Stimulated activated CD4-positive, alpha-beta T cell treated with anti-CD3 and anti-CD28 coated beads, TNF-alpha, amount 100 ng/mL, for 1 hour (primary cell): ENCODE measurements at regions not wholly inside any gene's neighbourhood (a gene's known extent, or its start where the extent isn't known, plus 50 kb on each side); places are given as distances from the start of the nearest gene placed in this dataset.

Experiments
- DNase-seq, 3 donors: peaks; one replicate each; pipeline ENCODE4 v3.0.0-alpha.2; 2020; ENCODE audit warnings: low read depth in 3 of 3, low spot score in 1 of 3

DNA sequence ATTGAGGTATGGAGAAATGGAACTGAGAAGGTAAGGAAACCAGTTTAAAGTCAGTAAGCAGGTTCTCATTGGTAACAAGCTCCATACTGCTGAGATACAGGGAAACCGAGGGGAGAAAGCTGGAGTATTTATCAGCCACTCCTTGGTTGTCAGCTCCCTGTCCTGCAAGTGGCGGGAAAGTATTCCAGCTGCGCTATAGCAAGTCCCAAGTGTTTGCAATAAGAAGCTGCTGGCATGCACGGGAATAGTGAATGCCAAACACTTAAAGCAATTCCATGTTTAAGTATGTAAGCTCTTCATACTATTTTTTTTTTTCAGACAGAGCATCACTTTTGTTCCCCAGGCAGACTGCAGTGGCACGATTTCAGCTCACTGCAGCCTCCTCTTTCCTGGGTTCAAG is 1601.1 kb downstream of the SUCLG1 start:
- DNase-seq = no peak

- no peak for DNase-seq
Observed at GRCh38 chr2:82853299-82853698, 1605.8 kb downstream of the SUCLG1 start.

DNA sequence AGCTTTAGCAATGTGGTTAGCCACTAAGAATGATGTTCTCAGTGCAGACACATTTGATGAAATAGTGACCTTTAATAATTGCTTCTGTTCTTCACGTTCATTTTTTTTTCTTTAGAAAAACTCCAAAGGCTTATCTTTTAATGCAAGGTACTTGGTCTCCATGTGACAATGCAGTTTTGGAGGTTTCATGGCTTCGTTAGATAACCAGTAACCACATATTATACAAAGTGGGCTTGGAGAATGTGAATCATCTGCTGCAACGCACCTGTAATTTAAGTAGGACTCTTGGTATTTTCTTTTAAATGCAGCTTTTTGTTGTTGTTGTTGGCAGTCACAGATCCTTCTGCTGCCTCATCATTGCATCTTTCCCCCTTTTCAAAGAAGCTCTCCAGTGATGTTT is 1606.3 kb downstream of the SUCLG1 start:
- DNase-seq = no peak

DNA sequence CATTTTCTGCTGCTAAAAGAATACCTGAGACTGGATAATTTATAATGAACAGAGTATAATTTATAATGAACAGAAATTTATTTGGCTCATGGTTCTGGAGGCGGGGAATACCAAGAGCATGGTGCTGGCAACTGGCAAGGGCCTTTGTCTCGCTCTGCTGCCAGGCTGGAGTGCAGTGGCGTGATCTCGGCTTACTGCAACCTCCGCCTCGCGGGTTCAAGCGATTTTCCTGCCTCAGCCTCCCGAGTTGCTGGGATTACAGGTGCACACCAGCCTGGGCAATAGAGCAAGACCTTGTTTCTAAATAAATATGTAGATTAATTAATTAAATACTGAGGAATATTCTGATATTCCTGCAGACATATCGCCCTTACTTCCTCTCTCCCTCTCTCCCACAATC is 1610.8 kb downstream of the SUCLG1 start:
- no peak for DNase-seq

DNA sequence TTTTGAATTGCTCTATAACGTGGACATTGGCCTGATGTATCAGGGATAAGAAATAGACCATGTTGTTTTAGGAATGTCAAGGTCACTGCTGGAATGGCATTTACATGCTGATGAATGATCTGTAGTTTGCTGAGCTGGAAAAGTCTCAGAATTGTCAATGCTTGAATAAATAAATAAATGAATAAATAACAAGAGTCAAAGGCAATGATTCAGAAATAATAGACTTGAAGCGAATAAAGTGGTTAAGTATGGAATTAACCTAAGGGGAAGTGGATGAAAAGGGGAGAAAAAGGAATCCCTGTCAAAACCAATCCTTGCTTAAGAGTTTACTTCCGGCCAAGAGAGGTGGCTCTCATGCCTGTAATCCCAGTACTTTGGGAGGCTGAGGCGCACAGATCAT is 1620.0 kb downstream of the SUCLG1 start:
- no peak for DNase-seq

GRCh38 chr2:82837588-82838304 is 1621.3 kb downstream of the SUCLG1 start:
- no peak for DNase-seq

- no peak for DNase-seq
Observed at GRCh38 chr2:82834893-82835292, 1624.2 kb downstream of the SUCLG1 start.

- DNase-seq = no peak
Observed at GRCh38 chr2:82827426-82827825, 1631.7 kb downstream of the SUCLG1 start.

DNA sequence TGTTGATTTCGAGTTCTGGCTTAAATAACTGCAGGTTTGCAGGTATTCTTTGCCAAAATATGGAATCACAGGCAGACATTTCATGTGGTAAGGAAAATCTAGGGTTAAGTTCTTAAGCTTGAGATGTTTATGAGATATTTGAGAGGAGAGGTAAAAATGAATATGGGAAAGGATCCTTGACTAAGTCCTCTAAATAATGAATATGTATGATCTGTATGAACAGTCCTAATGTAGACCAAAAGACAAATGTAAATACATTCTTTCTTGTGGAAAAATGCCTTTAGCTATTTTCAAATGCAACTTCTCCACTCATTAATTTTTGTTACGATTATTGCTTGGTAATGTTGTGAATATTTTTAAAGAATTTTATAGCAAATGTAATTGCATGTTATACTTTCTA is 1632.6 kb downstream of the SUCLG1 start:
- no peak for DNase-seq

GRCh38 chr2:82825410-82826090 is 1633.5 kb downstream of the SUCLG1 start:
- DNase-seq = no peak

DNA sequence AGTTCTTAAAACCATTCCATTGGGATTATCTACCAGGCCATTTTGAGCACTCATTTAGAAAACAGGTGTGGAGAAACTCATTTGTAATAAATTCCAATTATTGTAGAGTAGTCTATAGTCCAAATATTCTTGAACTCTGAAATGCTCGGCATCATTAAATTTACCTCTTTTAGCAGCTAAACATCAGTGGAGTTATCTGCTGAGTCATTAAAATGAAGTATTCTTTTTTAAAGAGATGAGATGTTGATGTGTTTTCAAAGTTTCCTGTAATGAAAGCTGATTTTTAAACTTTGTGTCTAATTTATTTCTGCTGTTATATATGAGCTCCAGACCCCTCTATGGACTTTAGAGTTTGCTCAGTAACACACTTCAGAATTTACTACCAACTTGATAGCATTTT is 1635.2 kb downstream of the SUCLG1 start:
- no peak for DNase-seq

DNA sequence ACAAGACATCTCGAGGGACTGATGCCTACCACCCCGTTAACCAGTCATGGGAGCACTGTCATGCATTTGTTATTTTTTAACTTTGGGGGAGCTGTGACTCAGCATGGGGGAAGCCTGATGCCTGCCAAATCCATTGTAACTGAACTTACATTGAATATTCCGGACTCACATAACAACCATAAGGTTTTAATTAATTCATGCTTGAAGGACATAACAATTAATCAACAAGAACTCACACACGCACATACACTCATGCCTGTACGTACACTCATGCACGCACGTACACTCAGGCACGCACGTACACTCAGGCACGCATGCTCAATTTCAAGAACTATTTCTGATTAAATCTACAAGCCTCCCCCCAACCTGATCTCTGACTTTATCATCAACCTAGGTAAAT is 1639.1 kb downstream of the SUCLG1 start:
- DNase-seq = no peak

GRCh38 chr2:82814146-82814545 is 1644.9 kb downstream of the SUCLG1 start:
- DNase-seq = no peak

GRCh38 chr2:82811946-82812345 is 1647.1 kb downstream of the SUCLG1 start:
- no peak for DNase-seq

GRCh38 chr2:82803307-82803706 is 1655.8 kb downstream of the SUCLG1 start:
- no peak for DNase-seq

DNA sequence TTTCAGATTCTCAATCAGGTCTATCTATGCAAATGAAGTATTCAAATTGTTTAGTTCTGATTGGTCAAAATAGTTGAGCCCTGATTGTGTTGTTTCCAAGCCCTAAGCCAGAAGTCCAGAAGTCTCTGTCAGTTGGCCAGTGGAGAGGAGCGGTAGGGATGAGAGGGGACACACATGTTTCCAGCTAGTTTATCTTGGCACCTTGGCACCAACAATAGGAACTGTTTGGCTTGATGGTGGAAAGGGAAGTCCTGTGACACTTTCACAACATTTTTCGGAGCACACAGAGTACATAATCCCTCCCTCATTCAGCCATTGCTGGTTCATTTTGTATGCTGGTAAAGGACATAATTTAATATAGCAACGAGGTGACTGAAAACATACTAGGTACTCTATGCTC is 1661.6 kb downstream of the SUCLG1 start:
- DNase-seq = no peak

DNA sequence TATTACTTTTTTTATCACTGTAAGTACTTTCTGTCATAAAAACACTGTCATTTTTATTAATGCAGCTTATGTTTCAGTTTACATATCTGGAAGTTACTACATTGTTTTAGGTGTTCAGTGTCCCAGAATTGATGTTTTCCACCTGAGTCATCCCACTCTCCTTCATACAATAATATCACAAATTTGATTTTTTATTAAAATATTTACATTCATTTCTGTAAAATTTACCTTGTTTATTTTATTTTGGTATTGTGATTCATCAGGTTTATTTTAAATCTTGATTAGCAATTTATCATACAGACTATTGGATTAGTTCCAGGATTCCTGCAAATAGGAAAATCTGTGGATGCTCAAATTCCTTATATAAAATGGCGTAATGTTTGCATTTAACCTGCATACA is 1662.9 kb downstream of the SUCLG1 start:
- no peak for DNase-seq

DNA sequence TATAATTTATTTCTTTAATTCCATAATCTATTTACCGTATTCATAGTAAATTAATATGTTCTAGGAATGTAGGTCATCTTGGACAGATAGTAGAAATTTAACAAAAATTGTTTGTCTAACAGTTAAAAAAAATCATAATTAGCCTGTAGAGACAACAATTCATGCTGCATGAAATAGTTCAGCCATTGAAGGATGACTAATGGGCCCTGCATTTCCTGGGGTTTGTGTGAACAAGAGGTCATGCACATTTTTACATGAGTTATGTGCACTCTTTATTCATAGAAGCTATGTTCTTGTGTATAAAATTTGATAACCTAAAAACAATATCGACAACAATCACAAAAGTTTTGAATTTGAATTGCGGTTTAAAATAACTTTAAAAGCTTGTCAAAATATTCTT is 1663.6 kb downstream of the SUCLG1 start:
- DNase-seq = no peak

DNA sequence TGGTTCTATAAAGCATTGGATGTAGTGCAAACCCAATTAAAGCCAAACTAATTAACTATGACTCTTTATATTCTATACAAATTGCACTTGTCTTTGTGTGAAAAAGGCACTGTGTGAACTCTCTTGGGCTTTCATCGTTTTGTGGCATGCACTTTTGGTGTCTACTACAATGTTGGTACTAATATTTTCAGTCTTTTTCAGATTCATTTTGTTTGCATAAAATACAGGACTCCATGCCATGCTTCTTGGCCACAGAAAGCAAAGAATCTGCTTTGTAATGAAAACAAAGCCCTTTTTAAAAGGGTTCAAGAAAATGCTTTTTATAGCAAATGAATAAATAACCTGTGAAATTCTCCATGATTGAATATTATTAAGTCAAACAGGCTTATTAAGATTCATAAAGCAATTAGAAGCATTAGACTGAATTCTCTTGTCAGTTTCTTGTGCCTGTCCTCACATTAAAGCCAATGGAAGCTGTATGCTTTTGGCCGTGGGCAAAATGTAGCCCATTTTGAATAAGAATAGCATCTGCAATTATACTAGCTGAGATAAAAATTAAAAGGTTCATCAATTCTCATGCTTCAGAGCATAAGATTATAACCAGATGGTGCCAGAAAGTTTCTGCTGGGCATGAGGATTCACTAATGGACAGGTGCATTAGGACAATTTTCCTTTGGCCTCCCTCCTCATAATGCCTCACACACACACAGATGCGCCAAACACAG is 1665.2 kb downstream of the SUCLG1 start:
- DNase-seq = no peak

DNA sequence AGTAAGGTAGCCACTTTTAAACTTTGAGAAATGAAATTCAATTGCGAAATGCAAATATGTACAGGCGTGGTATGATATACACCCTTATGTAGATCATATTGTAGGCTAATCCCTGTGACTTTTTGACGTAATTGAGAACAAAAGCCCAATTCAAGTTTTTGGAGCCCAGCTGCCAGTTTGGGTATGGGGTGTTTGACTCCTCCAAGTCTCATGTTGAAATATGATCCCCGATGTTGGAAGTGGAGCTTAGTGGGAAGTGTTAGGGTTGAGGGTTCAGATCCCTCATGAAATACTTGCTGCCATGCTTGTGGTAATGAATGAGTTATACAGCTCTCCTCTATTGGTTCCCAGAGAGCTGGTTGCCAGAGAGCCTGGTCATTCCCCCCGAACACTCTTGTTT is 1666.8 kb downstream of the SUCLG1 start:
- DNase-seq = no peak

- no peak for DNase-seq
Observed at GRCh38 chr2:82790206-82791021, 1668.7 kb downstream of the SUCLG1 start.

- no peak for DNase-seq
Observed at GRCh38 chr2:82789851-82790205, 1669.3 kb downstream of the SUCLG1 start.
